Esophagus squamous epithelium (tissue), 5 donors: ENCODE measurements at regions not wholly inside any gene's neighbourhood (a gene's known extent, or its start where the extent isn't known, plus 50 kb on each side); places are given as distances from the start of the nearest gene placed in this dataset.

Experiments used
- DNase-seq: peaks from one replicate; lab custom pipeline; 2025; lab: John Stamatoyannopoulos, UW
- H3K27ac ChIP-seq, 4 donors: fragments of 200-600 bp; sonication (generic); one replicate each; pipeline ENCODE4 v1.5.1; 2016 to 2019; ENCODE audit warnings: mild to moderate bottlenecking in 1 of 4
- H3K27me3 ChIP-seq, 4 donors: fragments of 200-600 bp; sonication (generic); 1 replicate in 3 of 4; 2 replicates in 1 of 4; pipeline versions ENCODE4 v1.5.1 to v1.6.0; 2017 to 2021; ENCODE audit warnings: antibody characterized with exemption in 1 of 4
- H3K36me3 ChIP-seq, 3 donors: fragments of 200-600 bp; sonication (generic); one replicate each; pipeline ENCODE4 v1.5.1; 2016 to 2019
- H3K4me1 ChIP-seq, 3 donors: fragments of 200-600 bp; sonication (generic); one replicate each; pipeline ENCODE4 v1.5.1; 2017 to 2019
- H3K4me3 ChIP-seq, 4 donors: fragments of 200-600 bp; sonication (generic); 1 replicate in 3 of 4; 2 replicates in 1 of 4; pipeline ENCODE4 v1.5.1; 2016 to 2019; ENCODE audit warnings: mild to moderate bottlenecking in 2 of 4, moderate library complexity in 1 of 4
- H3K9me3 ChIP-seq, 3 donors: fragments of 200-600 bp; sonication (generic); one replicate each; pipeline ENCODE4 v1.5.1; 2016 to 2019
- POLR2A ChIP-seq, 4 donors: fragments of 450-650 bp; IDR thresholded peaks; one replicate each; pipeline ENCODE4 v1.6.1; 2017; ENCODE audit warnings: antibody characterized with exemption in 4 of 4, mild to moderate bottlenecking in 4 of 4, moderate library complexity in 3 of 4
- WGBS, 2 donors: methylation state at CpG; one replicate each; pipeline ENCODE4 v1.1.5; 2018; 5-methylcytosine and 5-hydroxymethylcytosine counted together
- intact Hi-C: fragments of 100-400 bp; cut with DNase I; formaldehyde crosslinking; loops from one replicate; pipeline ENCODE4 v1.15.0; 2022
- TF ChIP-seq, protein P1 (sequence below), 6 experiments: fragments of 450-650 bp in 4 of 6; fragments of 200-600 bp in 2 of 6; sonication (generic) in 2 of 6; IDR thresholded peaks; one replicate each; pipeline ENCODE4 v1.5.1; 2016 to 2019; ENCODE audit warnings: antibody characterized with exemption in 6 of 6, mild to moderate bottlenecking in 4 of 6, moderate library complexity in 4 of 6
- donor health status: DM: yes; HTN: yes; CAD: no.

DNA sequence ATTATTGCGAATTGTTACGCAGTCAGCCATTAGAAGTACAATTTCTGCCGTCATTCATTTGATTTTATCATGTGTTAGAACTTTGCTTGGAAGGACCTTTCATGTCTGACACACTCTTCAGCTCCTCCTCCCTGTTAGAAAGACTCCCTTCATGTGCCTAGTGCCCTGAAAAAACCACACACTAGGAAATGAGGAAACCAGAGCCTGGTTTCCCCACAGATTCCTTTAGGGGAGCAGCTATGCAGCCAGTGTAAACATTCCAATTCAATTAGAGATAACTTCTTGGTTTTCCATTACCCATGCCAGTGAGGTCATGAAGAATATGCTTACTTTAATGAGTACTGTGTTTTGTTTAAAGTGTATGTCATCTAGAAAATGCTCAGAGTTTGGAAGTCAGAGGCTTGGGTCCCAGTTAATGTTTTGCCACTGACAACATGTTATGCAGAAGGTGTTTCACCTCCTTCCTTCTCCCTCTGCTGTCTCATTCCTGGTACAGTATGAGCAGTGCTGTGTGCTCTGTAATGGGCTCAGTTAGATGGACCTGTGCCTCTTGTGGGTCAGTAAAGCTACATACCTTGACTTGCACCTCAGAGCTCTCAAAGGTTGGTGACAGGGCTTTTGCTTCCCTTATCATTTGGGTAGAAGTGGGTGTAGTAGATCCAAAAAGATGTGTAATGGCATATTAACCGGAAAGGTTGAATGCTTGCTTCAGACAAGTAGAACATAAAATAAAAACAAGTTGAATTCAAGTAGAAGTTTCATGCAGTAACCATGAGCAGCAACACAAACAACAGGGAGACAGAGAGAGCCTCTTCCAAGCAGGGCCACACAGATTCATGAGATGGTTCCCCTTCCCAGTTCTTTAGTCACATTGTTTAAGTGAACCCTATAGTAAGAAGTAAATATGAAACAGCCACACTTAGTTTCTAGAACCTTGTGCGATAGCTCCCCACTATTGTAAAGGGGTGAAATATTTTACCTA is 52.6 kb upstream of the TNFAIP8 start:
- intact Hi-C loops, result no loop called here
- peak overlapping the region in 3 of 4 donors; percentile 10 to 53 (median 51) for H3K27ac ChIP-seq
- DNase-seq, result no peak
- TF ChIP-seq, protein P1, sequence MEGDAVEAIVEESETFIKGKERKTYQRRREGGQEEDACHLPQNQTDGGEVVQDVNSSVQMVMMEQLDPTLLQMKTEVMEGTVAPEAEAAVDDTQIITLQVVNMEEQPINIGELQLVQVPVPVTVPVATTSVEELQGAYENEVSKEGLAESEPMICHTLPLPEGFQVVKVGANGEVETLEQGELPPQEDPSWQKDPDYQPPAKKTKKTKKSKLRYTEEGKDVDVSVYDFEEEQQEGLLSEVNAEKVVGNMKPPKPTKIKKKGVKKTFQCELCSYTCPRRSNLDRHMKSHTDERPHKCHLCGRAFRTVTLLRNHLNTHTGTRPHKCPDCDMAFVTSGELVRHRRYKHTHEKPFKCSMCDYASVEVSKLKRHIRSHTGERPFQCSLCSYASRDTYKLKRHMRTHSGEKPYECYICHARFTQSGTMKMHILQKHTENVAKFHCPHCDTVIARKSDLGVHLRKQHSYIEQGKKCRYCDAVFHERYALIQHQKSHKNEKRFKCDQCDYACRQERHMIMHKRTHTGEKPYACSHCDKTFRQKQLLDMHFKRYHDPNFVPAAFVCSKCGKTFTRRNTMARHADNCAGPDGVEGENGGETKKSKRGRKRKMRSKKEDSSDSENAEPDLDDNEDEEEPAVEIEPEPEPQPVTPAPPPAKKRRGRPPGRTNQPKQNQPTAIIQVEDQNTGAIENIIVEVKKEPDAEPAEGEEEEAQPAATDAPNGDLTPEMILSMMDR (IDR thresholded peaks at IDR 0.05), result no peak
- TF ChIP-seq POLR2A (IDR thresholded peaks at IDR 0.05), result no peak
- H3K36me3 ChIP-seq, result no peaks in the 10 kb centered on the region
- no peaks in the 10 kb centered on the region for H3K9me3 ChIP-seq
- peaks cover 9 to 34% (median 13%) of the 10 kb centered on the region in 3 donors for H3K4me1 ChIP-seq
- no peak overlapping the region for H3K4me3 ChIP-seq
- 77 to 78% methylated on average over 5 of the region's 5 CpGs for WGBS, 2 donors
- no peaks in the 10 kb centered on the region for H3K27me3 ChIP-seq

DNA sequence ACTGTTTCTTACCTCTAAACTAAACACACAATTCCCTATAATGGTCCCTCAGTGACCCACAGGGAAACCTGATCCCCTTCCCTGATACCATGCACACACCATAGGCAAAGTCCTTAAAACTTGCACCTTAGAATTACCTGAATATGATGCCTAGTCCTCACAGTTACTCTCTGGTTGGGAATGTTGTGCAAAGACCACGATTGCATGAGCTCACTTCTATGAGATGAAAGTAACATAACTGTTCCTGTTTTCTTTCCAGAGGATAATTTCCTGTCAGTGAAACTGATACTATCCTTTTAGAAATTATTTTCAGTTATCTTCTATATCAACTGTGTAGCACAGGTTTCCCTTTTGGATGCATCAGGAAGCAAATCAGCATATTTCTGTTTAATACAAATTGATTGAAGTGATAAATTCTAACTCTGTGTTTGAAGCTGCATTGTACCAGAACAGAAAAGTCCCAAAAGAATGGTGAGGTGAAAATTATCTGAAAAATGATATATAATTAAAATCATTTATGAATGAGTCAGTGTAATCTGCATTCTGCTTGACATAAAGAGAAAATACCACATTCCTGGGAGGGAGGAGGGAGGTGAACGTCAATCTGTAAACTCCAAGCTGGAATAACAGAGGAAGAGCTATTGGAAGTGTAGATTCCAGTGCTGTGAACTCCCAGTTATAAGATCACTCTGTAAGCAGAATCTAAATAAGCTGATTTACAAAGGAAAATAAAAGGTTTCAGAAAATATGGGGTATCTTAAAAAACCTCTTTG is 51.2 kb upstream of the TNFAIP8 start:
- Histone ChIP-seq H3K27me3 (no peaks in the 10 kb centered on the region), H3K36me3 (no peaks in the 10 kb centered on the region), H3K9me3 (no peaks in the 10 kb centered on the region), H3K4me3 (no peak overlapping the region), H3K27ac (no peak overlapping the region), H3K4me1 (peaks cover 9 to 43% (median 13%) of the 10 kb centered on the region in 3 donors)
- intact Hi-C loops, result no loop called here
- 35 to 45% methylated on average over 2 of the region's 2 CpGs for WGBS, 2 donors
- no peak for TF ChIP-seq POLR2A (IDR thresholded peaks at IDR 0.05)
- TF ChIP-seq, protein P1 (IDR thresholded peaks at IDR 0.05), result no peak
- no peak for DNase-seq
